GM18520 (cell line): ENCODE measurements at regions not wholly inside any gene's neighbourhood (a gene's known extent, or its start where the extent isn't known, plus 50 kb on each side); places are given as distances from the start of the nearest gene placed in this dataset.
"Not testable (repeated sequence)": the region's sequence is repeated elsewhere in the genome, so short reads cannot be mapped to it uniquely, and the experiment has no call there.

Experiments
- ATAC-seq: cut with Tn5 transposase; IDR thresholded peaks from one replicate; pipeline ENCODE4 v1.9.1; 2021; ENCODE audit not compliant: unreplicated experiment

- no peak for ATAC-seq
Observed at GRCh38 chr13:21228738-21229137, 52.3 kb downstream of the MRPL57 start.

- ATAC-seq: no peak
Observed at GRCh38 chr13:21229241-21230024, 53.0 kb downstream of the MRPL57 start.

DNA sequence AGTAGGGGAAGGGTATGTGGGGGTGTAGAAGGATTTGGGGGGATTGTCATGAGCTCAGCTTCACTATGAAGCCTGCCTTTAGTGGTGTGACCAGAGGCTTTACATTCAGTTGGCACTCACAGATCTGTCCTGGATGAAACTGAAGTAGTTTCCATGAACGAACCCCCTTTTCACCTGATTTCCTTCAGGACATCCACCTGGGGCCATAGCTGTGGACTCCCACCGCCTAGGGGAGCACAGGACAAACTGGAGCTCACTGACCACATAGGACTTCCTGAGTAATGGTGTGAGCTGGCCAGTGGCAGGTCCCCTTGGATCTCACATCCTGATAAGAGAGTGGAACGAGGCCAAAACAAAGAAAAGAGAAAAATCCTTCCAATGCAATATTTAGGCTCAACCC lies 54.1 kb downstream of the MRPL57 start:
- no peak for ATAC-seq

DNA sequence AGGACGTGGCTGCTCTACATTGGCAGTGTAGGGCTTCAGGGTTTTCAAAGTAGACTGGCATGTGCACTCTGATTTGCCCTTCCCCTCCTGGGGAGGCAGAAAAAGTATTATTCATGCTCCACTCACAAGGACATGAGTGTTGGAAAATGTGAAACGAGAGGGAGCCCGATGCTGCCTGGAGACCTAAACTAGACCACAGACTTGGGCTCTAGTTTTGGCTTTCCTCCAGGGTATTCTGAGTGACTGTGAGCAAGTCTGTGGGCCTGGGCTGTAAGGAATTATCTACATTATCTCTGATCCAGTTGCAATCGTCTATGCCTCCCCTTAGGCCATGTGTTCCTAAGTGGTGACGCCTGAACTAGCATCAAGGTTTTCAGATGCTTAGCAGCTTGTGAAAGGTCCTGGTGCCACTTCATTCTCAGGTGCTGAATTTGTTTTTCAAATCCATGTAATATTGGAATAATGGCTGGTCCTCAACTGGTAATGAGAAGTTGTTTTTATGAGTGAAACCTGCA lies 55.0 kb downstream of the MRPL57 start:
- ATAC-seq: no peak

DNA sequence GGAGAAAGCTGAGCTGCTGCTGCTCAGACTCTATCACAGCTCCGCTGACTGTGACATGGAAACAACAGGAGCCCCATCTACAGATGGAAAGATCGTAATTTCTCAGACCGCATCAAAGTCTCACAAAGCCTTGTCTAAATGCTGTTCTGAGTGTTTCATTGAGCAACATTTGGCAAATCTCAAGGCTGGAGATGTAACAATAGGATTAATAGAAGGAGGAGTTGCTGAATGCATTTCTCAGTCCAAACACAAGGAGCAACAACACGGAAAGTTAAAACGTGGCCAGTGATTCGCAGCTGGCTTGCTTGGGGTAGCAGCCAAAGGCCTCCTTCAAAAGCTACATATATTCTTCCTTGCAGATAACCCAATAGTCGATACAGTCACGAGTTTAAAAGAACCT lies 55.7 kb downstream of the MRPL57 start:
- ATAC-seq: no peak

GRCh38 chr13:21232599-21232998 lies 56.1 kb downstream of the MRPL57 start:
- no peak for ATAC-seq

DNA sequence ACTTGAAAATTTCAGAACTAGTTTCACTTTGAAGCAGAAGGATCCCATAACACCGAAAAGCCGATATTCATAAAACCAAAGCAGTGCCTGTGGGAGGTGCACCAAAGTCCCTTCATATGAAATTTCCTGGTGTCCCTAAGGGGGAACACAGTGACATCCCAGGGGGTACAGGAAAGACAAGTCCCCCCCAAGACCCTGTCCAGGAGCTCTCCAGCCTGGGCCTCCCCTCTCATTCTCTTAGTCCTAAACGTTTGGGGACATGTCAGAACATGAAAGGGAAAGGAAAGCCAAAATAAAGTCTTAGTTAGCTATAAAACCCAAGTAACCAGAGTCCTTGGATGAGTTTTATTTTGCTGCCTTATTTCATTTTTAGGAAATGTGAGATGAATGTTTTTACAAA lies 56.6 kb downstream of the MRPL57 start:
- ATAC-seq: no peak

- ATAC-seq: no peak
Observed at GRCh38 chr13:21234526-21234925, 58.1 kb downstream of the MRPL57 start.

GRCh38 chr13:21235174-21235573 lies 58.7 kb downstream of the MRPL57 start:
- ATAC-seq: no peak

- no peak for ATAC-seq
Observed at GRCh38 chr13:21237081-21237480, 60.6 kb downstream of the MRPL57 start.

GRCh38 chr13:21238267-21238666 lies 61.8 kb downstream of the MRPL57 start:
- ATAC-seq: no peak

- ATAC-seq: no peak
Observed at GRCh38 chr13:21240586-21240985, 64.1 kb downstream of the MRPL57 start.

DNA sequence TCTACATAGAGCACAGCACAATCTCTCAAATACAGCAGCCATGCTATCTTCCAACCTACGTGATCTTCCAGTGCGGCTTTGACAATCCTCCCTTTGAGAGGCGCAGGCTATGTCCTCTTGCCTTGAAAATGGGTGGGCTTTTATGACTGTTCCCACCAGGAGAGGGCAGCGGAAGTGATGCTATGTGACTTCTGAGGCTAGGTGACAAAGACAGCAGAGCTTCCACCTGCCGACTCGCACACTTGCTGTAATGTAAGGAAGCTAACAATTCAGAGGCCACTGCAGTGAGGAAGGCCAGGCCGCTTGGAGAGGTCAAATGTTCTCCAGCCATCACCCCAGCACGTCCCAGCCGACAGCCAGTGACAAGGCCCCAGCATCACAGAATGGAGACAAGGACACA lies 65.8 kb downstream of the MRPL57 start:
- no peak for ATAC-seq

- no peak for ATAC-seq
Observed at GRCh38 chr13:21243045-21243897, 66.8 kb downstream of the MRPL57 start.

DNA sequence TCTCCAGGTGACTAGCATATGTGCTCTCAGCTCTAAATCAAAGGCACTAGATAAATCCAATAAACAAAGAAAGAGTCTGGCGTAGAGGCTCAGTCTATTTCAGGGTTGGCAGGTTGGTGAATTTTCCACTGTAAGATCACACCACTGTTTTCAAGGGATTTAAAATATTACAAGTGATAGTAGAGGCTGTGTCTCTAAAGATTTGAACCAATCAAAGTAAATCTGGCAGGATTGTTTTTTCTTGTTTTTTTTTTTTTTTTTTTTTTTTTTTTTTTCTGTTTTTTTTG lies 67.4 kb downstream of the MRPL57 start:
- ATAC-seq: not testable (repeated sequence)

GRCh38 chr13:21246761-21247452 lies 70.4 kb downstream of the MRPL57 start:
- no peak for ATAC-seq

DNA sequence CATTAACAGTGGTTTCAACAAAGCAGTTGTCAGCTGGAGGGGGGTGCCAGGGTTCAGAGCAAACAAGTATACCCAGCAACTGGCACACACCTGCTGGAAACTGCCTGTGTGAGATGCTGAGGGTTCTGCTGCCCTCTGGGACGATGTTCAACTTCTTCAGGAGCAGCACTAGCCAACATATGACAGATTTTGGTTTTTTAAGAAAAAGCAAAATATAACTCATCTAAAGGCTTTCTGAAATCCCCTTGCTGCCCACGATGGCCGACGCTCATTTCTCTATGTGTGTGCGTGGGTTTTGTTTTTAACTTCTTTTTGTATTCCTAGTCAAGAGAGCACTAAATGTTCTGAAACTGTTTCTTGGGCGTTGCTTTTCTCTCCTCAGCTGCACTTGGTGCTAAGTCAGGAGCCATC lies 79.9 kb downstream of the MRPL57 start:
- no peak for ATAC-seq

- ATAC-seq: no peak
Observed at GRCh38 chr13:21256891-21257290, 80.4 kb downstream of the MRPL57 start.

DNA sequence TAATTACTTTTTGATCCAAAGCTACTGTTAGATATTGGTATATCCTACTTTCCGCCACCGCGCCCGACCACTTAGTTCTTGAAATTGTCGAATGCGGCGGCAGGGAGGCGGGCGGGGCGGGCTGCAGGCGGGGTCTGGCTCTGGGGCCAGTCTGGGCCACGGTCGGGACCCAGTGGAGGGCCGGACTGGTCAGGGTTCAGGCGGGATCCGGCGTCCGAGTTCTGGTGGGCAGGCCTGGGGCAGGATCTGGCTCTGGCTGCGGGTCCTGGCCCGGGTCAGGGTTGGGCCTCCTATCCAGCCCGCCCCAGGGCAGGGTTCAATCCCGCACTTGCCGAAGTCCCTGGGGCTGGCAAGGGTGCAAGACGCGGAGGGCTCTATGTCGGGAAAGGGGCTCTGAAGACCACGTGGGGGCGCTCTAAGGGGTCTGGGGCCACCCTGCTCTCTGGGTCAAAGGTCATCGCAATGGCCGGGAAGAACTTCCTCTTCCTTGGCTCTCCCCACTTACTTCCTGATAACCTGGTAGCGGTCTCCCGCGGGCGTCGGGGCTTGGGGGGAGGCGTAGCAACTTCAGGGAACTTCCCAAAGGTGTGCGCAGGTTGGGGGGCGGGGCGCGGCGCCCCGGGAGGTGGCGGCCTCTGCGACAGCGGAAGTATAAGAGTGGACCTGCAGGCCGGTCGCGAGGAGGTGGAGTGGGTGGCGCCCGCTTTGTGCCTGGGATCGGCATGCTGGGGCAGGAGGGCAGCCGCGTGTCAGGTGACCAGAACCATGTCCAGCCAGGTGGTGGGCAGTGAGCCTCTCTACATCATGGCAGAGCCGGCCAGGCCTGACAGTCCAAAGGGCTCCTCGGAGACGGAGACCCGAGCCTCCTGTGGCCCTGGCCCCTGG lies 83.4 kb downstream of the MRPL57 start:
- no peak for ATAC-seq

GRCh38 chr13:21260561-21261290 lies 84.3 kb downstream of the MRPL57 start:
- not testable (repeated sequence) for ATAC-seq
